DMS79 treated with DMSO at 0.1 percent for 48 hours (cell line): ENCODE measurements at regions not wholly inside any gene's neighbourhood (a gene's known extent, or its start where the extent isn't known, plus 50 kb on each side); places are given as distances from the start of the nearest gene placed in this dataset.
"Not testable (repeated sequence)": the region's sequence is repeated elsewhere in the genome, so short reads cannot be mapped to it uniquely, and the experiment has no call there.

Experiments
- DNase-seq: peaks from one replicate; lab custom pipeline; 2025; lab: John Stamatoyannopoulos, UW

DNA sequence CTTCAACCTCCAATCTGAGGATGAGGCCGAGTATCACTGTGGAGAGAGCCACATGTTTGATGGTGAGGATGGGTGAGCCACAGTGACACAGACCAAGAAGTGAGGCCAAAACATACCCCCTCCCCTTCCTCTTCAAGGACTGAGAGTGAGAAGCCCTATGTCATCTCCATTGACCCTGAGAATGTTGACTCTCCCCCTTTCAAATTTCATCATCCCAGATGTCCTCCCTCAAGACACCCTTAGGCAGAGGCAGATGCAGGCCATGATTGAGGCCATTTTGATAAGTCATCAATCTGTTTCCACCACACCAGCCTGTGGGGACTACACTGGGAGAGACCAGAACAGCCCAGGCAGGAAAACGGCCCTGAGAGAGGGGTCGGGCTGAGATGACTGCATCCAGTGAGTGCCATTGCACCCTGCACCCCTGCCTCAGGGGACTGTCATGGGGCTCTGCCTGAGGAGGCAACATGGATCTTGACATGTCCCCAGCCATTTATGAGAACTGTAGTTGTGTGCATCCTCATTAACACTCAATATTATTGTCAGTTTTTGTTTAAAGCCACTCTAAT lies 84.2 kb upstream of the IGLL5 start:
- DNase-seq = no peak

DNA sequence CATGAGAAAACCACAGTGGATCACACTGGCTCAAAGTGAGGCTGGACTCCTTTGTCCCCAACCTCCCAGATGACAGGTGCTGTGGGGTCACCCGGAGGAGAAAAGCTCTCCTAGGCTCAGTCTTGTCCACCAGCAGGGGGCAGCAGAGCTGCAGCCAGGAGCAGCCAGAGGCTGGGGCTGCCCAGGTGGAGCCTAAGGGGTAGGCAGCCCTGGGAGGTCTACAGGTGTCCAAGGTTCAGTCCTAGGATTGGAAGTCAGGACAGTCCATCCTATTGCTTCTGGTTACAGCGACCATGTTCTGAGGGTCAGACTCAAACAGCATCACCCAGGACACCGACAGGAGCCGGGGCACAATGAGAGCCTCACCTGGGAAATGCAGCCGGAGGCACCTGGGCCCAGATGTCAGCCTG lies 77.6 kb upstream of the IGLL5 start:
- DNase-seq = no peak

DNA sequence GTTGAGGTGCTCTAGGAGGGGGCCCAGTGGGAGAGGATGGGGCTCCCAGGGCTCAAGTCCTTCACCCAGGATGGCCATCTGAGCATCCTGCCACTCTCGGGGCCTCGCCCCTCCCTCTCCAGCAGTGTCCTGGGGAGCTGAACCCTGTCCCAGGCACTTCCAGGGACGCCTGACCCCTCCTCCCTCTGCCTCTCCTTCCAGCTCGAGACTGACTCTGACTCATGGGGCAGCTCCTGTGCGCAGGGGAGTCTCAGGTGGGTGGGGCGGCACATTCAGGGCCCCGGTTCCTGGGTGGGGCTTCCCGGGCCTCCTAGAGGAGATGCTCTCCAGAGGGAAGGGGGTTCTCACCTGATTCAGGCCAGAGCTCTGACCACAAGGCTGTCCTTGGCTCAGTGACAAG lies 77.1 kb upstream of the IGLL5 start:
- no peak for DNase-seq

DNA sequence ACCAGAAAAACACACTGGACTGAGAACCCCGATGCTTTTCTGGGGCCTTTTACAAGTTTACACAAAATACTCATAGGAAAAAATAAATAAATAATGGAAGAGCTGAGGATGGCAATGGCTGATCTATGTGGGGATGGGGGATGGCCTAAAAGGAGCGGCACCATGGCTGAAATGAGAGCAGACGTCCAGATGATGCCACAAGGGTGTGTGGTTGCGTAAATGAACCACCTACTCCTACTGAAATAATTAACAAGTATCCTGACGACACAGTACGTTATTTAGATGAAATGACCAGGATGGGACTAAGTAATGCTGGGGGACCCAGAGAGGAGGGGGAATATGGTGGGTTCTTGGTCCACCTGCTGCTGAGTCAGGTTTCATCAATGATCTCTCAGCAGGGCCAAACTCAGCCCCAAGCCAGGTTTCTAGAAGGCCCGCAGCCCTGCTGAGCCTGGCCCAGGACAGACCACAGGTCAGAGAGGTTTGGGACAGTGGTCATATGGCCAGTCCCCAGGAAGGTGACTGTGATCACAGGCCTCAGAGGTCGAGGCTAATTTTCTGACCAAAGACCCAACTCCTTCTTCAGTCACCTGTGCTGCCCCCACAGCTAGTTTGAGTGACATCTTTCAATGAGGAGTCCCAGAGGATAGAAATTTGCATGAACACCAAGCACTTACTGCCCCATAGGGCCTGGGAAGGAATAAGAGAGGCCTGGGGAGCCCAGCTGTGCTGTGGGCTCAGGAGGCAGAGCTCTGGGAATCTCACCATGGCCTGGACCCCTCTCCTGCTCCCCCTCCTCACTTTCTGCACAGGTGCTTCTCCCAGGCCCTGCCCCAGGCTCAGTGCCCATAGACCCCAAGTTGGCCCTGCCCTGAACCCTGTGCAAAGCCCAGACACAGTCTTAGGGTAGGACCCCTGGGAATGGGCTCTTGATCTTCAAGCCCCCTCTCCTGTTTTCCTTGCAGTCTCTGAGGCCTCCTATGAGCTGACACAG lies 76.3 kb upstream of the IGLL5 start:
- no peak for DNase-seq

DNA sequence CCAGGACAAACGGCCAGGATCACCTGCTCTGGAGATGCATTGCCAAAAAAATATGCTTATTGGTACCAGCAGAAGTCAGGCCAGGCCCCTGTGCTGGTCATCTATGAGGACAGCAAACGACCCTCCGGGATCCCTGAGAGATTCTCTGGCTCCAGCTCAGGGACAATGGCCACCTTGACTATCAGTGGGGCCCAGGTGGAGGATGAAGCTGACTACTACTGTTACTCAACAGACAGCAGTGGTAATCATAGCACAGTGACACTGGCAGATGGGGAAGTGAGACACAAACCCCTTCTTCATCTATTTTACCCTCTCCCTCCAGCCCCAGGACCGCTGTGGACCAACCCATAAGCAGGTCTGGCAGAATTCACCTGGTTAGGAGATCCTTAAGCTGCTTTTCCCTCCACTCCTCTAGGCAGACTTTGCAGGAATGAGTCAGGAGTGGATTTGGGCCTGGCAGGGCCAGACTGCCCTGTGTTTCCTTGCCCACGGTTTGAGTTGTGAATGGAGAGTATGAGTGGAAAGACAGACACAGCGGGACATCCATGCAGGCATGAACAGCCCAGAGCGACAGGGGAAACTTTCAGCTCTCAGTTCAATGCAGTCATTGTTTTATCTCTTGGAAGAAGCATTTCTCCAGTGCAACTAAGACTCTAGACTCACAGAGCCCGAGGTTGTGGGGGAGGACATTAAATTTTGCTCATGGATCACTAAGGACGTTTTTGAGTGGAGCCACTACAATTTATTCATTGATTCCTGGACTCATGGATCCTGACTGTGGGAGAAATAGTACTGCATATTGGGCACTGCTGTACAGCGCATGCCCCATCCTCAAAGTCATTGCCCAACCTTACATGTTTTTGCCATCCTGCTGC lies 75.3 kb upstream of the IGLL5 start:
- no peak for DNase-seq

DNA sequence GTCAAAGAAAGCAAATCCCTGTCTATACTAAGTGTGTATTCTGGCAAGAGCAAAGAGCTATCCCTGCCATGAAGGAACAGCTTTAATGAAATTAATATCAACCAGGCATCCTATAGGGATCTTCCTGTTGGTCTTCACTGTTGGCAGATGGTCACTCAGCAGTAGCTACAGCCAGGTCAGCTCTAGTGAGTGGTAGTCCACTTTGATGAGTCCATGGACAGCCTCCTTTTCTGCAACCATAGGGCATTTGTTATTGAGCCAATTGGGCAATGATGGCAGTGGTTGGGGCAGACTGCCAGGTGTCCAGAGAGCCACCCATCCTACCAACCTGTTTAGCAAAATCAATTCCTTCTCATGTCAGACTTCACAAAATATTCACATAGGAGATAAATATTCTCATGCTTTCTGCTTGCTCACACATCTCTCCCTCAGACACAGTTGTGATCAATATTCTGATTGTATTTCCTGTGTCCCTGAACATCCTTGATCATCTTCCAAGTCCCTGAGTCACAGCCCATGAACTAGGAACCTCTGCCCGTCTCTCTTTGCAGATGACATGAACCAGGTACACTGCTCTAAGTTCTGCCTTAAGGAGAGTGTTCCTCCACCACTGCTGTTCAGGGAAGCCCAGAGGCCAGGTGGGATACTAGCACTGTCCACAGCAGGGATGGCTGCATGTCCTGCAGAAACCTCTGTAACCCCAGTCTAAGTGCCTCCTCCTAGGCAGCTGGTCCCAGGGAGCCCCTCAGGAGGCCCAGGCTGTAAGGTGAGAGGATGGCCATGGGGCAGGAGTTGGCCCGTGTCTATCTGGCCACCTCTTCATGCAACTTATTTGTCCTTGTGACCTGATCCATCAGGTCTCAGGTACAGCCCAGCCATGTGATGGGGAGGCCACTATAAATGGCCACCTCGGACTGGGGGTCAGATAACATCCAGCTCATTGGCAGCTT lies 74.2 kb upstream of the IGLL5 start:
- DNase-seq = no peak

DNA sequence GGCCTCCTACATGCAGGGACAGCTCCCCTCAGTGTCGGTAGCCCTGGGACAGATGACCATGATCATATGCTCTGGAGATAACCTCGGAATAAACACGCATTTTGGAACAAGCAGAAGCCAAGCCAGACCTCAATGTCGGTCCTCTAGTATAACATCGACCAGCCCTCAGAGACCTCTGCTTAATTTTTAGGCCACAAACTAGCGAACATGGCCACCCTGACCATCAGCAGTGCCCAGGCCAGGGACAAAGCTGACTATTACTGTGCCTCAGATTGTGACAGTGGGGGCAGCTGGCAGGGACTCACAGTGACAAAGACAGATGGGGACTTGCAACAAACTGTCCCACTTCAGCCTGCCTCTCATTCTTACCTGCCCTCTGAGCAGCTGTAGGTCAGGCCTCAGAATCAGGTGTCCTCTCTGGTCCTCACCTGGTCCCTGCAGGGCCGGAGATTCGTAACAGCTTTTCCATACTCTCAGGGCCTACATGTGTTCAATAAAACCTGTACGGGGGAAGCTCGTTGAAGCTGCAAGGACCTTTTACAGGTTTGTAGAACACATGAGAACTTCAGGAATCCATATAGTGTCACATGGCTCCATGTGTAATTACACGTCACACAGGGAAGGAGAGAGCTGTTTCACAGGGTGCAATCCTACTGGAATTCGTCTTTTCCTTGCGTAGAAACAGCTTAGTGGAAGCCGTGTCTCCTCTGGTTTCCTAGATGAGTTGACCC lies 72.8 kb upstream of the IGLL5 start:
- no peak for DNase-seq

DNA sequence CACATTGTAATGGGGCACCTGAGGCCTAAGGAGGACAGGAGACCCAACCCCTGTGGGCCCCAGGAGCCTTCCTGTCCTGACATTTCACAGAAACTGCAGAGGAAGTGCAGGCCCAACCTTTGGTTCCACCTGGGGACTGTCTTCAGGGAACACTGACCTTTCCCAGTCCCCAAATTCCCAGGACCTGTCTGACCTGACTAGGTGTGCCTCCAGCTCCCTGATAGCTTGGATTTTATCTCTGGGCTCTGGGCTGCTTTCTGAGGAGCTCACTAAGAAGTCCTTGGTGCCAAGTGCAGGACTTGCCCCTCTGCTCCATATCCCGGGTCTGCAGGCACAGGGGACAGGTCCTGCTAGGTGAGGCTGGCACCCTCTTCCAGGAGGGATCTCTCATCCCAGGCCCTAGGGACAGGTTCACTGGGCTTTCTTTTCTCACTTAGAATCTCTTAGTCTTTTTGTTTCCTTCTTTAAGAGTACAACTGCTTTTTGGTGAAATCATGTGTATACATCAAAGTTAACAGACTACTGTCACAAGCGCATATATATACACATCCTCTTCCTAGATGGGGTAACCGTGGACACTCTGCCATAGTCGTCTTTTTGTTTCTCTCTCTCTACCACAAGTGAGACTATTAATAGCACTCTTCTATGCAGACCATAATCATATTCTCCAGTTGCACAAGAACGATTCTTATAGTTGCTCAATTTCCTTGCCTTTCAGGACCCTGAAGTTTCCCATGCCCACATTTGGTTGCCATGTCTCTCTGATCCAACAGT lies 72.0 kb upstream of the IGLL5 start:
- no peak for DNase-seq

DNA sequence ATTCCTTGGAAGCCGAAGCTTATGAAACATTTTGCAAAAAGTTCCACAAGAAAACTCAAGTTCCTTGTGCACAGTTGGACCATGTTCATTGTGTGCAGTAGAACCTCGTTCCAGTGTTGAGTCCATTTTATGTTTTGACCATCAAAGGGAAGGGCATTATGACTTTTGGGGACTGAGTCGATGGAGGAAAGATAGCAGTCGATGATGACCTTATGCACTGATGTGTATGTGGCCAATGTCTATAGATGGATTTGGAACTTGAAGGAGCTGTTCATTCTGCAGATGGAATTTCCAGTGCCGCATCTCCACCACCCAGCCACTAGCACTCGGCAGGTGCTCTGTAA lies 71.5 kb upstream of the IGLL5 start:
- DNase-seq = no peak

DNA sequence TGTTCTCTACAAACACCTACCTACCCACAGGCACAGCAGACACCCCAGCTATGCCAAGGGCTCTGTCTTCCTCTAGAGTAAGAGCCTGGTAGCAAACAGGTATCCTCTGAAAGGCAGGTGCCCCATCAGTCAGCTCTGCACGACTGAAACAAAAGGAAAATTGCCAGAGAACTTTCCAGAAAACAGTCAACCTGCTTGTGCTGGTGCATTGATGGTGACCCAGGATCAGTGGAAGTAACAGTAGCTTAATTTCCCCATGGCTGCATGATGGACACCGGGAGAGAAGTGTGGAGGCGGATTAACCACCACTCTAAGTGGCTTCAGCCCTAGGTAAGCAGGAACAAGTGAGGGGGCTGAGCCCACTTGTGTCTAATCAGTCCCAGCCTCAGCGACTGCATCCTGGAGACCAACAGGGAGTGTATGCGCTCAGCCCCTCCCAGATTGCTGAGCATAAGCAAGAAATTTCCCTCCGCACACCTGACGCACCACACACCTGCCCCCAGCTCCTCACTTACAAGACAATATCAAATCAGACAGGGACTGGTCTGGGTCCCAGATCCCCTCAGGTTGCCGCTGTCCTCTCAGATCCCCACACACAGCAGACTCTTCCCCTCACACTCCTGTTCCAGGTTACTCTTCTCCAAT lies 70.7 kb upstream of the IGLL5 start:
- DNase-seq = no peak

DNA sequence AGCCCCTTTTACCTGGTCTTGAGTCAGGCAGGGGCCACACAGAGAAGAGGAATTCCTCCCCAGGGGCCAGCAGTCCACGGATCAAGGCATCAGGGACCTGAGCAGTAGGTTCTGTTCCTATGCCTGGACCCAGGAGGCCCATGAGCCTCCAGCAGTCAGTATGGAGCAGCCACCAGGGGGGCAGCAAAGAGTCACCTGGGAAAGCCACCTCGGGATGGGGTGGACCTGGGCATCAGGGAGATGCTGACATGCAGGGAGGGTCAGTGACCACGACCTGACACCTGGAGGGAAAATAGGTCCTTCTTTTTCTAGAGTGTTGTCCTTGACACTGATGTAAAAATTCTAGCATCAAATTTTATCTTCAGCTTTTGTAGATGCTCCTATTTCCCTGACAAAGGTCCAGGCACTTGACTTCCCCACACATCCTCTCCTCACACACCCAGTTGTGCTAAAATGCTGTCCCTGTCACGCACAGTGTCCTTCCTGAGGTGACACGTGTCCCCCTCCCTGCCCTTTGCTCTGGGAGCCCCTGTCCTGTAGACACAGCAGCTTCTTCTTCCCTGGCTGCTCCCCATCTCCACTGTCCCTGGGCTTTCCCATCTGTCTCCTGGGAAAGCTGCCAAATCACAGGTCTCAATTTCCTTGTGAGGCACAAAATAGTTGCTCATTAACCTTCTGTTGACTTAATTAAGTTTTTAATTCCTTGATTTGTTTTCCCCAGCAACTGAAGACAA lies 70.0 kb upstream of the IGLL5 start:
- DNase-seq = no peak

DNA sequence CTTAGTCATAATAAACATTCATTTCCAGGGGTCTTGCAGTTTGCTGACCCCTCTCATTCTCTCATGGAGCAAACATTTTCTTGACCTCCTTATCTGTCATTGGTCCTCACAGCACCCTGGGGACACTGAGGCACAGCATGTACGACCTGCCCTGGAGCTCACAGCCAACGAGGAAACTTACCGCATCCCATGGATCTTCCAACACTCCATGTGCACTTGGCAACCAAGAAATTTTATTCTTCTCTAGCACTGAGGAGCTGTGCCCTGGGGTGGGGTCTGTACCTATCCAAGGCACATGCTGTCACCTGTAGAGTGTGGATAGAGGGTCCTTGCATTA lies 69.4 kb upstream of the IGLL5 start:
- DNase-seq = no peak

DNA sequence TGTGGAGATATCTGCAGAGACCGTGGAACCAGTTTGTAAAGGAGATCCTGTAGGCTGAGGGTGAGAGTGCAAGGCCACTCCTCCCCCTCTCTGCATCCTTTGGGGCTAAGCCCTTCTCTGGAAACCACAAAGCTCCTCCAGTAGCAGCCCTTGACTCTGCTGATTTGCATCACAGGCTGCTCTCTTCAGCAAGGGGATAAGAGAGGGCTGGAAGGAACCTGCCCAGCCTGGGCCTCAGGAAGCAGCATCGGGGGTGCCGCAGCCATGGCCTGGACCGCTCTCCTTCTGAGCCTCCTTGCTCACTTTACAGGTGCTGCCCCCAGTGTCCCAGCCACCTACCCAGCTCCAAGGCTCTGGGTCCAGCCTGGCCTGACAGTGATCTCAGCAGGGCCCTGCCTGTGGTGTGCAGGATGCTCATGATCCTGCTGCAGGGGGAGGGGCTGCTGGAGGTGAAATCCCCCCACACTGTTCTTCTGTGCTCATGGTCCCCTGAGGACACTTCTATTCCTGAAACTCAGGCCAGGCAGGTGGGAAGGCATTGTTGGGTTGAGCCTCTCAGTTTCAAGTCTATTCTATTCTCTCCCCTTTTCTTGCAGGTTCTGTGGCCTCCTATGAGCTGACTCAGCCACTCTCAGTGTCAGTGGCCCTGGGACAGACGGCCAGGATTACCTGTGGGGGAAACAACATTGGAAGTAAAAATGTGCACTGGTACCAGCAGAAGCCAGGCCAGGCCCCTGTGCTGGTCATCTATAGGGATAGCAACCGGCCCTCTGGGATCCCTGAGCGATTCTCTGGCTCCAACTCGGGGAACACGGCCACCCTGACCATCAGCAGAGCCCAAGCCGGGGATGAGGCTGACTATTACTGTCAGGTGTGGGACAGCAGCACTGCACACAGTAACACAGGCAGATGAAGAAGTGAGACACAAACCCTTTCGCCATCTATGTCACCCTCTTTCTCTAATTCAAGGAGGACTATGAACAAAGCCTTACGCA lies 68.5 kb upstream of the IGLL5 start:
- peak; percentile 62 for DNase-seq

DNA sequence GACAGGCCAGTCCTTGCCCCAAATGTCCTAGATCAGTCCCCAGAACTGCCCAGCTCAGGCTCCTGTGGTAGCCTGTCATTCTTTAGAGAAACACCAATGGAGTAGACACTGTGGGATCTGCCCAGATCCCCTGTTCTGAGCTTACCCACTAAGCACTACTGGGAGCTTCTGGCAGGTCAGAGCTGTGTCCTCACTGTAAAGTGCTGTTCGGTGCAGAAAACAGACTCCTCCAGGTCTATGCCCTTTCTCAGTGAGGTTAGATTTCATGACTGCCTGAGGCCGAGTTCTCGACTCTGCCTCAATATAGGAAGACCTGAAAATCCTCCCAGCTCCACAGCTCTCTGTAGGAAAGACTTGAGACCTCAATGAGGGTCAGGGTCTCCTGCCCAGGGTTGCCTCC lies 67.5 kb upstream of the IGLL5 start:
- no peak for DNase-seq

DNA sequence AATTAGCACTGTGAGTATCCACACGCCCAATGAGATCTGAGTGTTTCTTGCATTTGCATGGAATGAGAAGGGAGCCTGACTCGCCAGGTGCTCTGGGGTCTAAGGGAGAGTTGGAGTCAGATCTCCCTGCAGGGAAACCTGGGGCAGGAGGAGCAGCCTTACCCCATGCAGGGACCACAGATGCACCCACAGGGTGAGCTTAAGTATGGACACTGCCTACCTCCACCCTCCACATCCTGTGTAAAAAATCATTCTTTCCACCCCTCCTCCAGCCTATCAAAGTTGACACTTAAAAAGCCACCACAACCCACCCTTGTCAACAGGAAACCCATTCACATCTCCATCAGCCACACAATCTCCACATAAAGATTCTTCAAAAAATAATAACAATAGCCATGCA lies 67.0 kb upstream of the IGLL5 start:
- no peak for DNase-seq

DNA sequence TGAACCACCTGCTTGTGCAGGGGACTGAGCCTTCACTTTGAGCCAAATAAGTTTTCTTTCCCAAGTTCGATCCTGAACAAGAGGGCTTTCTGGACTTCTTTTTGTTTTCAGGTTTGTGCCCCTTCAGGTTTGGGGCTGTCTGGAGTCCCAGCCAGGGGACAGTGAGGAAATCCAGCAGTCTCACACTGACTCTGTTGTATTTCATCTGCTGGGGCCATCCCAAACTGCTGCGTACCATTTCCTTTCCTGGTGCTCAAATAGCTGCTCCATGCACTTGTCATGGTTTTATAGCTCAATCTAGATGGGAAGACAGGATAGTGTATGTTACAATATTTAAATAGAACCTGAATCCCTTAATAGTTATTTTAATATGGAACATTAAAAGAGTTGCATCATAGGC lies 66.3 kb upstream of the IGLL5 start:
- no peak for DNase-seq

DNA sequence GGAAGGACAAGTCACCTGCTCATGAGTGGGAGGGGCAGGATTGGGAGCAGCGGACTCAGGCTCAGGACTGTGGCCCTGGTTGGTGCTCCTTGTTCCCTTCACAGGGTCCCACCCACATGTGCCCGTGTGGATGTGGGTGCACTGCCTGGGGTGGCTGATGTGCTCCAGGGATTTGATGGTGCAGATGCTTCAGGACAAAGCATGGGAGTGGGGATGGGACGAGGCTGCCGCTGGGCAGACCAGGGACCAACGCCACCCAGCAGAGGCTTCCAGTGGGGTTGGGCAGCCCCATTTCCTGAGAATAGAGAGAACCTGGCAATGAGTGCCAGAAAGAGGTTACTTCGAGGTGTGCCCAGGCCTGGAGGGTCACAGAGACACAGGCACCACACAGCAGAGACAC lies 65.5 kb upstream of the IGLL5 start:
- DNase-seq = no peak

DNA sequence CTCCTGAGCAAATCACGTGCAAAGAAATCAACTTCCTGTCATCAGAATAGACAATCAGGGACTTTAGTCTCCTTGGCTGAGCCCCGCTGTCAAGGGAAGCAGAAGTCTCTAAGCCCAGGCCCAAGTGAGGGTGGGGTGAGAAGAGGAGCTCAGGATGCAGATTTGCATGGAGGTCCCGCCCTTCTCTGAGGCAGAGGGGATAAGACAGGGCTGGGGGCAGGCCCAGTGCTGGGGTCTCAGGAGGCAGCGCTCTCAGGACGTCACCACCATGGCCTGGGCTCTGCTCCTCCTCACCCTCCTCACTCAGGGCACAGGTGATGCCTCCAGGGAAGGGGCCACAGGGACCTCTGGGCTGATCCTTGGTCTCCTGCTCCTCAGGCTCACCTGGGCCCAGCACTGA lies 65.1 kb upstream of the IGLL5 start:
- not testable (repeated sequence) for DNase-seq
